GM12878 (cell line): ENCODE measurements at regions not wholly inside any gene's neighbourhood (a gene's known extent, or its start where the extent isn't known, plus 50 kb on each side); places are given as distances from the start of the nearest gene placed in this dataset.

Experiments
- ATAC-seq: fragments of 200-7000 bp; cut with Tn5 transposase; 3 replicates; pipeline ENCODE4 v1.9.1; 2020; ENCODE audit warnings: mild to moderate bottlenecking, moderate library complexity
- BruUV-seq: library from RNA; stranded (reverse); fragments of 400-500 nt; replicated peaks from 2 replicates; lab custom pipeline; 2021; lab: Mats Ljungman, UMichigan
- CTCF ChIA-PET: fragments of 300-600 bp; sonication (Branson Sonifier 250); formaldehyde crosslinking; extraction: SDS; loops from one replicate; lab custom pipeline; 2021; ENCODE audit warnings: inconsistent platforms; lab: Yijun Ruan, JAX
- POLR2A ChIA-PET: fragments of 350-600 bp; formaldehyde crosslinking; extraction: SDS; loops from one replicate; lab custom pipeline; 2021; ENCODE audit warnings: inconsistent platforms; lab: Charles Lee
- RAD21 ChIA-PET: fragments of 300-600 bp; sonication (Branson Sonifier 250); formaldehyde crosslinking; loops from one replicate; lab custom pipeline; 2023; ENCODE audit warnings: antibody characterized with exemption; ENCODE audit not compliant: unreplicated experiment; lab: Charles Lee
- SMC1A ChIA-PET: fragments of 300-600 bp; sonication (Branson Sonifier 250); formaldehyde crosslinking; loops from one replicate; lab custom pipeline; 2023; ENCODE audit not compliant: unreplicated experiment, uncharacterized antibody; lab: Charles Lee
- DNase-seq: peaks from one replicate; pipeline ENCODE4 v3.0.0-alpha.2; 2011; ENCODE audit warnings: low read depth, low spot score
- FAIRE-seq: peaks from 3 replicates; lab custom pipeline; 2011; peaks lifted over from hg19 to GRCh38; lab: Jason Lieb, UNC
- H2AFZ ChIP-seq: 2 replicates; pipeline ENCODE4 v1.6.0; 2011; ENCODE audit warnings: low read depth, low read length, control low read depth; ENCODE audit not compliant: control insufficient read depth
- H3K27ac ChIP-seq: 2 replicates; pipeline ENCODE4 v1.5.1; 2011; ENCODE audit warnings: control low read depth; ENCODE audit not compliant: control insufficient read depth, insufficient read depth
- H3K27me3 ChIP-seq, 2 experiments: replicated peaks in 1 of 2; 2 replicates each; pipeline versions ENCODE4 v1.6.0 to v1.6.1; 2011; ENCODE audit warnings: low read length in 1 of 2; ENCODE audit not compliant: control insufficient read depth in 2 of 2, insufficient read depth in 2 of 2
- H3K36me3 ChIP-seq, 2 experiments: 2 replicates each; pipeline ENCODE4 v1.5.1; 2011; ENCODE audit warnings: low read length in 1 of 2; ENCODE audit not compliant: control insufficient read depth in 2 of 2, insufficient read depth in 2 of 2
- H3K4me1 ChIP-seq: 2 replicates; pipeline ENCODE4 v1.6.1; 2011; ENCODE audit warnings: mild to moderate bottlenecking, low read length, moderate library complexity, mixed read lengths; ENCODE audit not compliant: control insufficient read depth, insufficient read depth
- H3K4me2 ChIP-seq: 2 replicates; pipeline ENCODE4 v1.6.0; 2011; ENCODE audit warnings: control low read depth; ENCODE audit not compliant: control insufficient read depth, insufficient read depth
- H3K4me3 ChIP-seq: fragments of 200-600 bp; sonication (generic); 2 replicates; pipeline ENCODE4 v1.5.1; 2016
- H3K79me2 ChIP-seq: 2 replicates; pipeline ENCODE4 v1.6.0; 2011; ENCODE audit warnings: low read length; ENCODE audit not compliant: control insufficient read depth, insufficient read depth
- H3K9ac ChIP-seq: 2 replicates; pipeline ENCODE4 v1.8.0; 2011; ENCODE audit warnings: low read length, control low read depth, mixed read lengths; ENCODE audit not compliant: control insufficient read depth, insufficient read depth
- H3K9me3 ChIP-seq: replicated peaks from 3 replicates; pipeline ENCODE4 v1.5.1; 2011; ENCODE audit warnings: mild to moderate bottlenecking, low read length; ENCODE audit not compliant: control insufficient read depth, insufficient read depth
- H4K20me1 ChIP-seq: 2 replicates; pipeline ENCODE4 v1.6.0; 2011; ENCODE audit not compliant: control insufficient read depth, insufficient read depth
- CBX3 ChIP-seq: fragments of 200-600 bp; sonication (generic); IDR thresholded peaks from 2 replicates; pipeline ENCODE4 v1.6.1; 2016; ENCODE audit warnings: low read depth, borderline replicate concordance
- IKZF2 ChIP-seq, 2 experiments: fragments of 450-650 bp; IDR thresholded peaks; 2 replicates each; pipeline ENCODE4 v1.6.1; 2017; ENCODE audit warnings: mild to moderate bottlenecking in 2 of 2, moderate library complexity in 2 of 2
- MTA3 ChIP-seq: IDR thresholded peaks from 2 replicates; pipeline ENCODE4 v1.6.1; 2012; ENCODE audit warnings: low read length, inconsistent platforms, borderline replicate concordance
- MYB ChIP-seq: fragments of 150-350 bp; IDR thresholded peaks from 2 replicates; pipeline ENCODE4 v1.6.1; 2014; ENCODE audit warnings: mild to moderate bottlenecking, low read depth, low read length, borderline replicate concordance
- NBN ChIP-seq: fragments of 450-650 bp; IDR thresholded peaks from 2 replicates; pipeline ENCODE4 v1.6.1; 2016
- NR2C1 ChIP-seq: fragments of 450-650 bp; IDR thresholded peaks from 2 replicates; pipeline ENCODE4 v1.6.1; 2017; ENCODE audit warnings: antibody characterized with exemption, mild to moderate bottlenecking, moderate library complexity
- RCOR1 ChIP-seq: conservative IDR thresholded peaks from 2 replicates; pipeline ENCODE4 v1.6.1; 2012; ENCODE audit warnings: low read depth, low read length, improper control_type of control experiment
- STAT3 ChIP-seq: IDR thresholded peaks from 2 replicates; pipeline ENCODE4 v1.6.1; 2011; ENCODE audit warnings: low read depth, low read length, improper control_type of control experiment
- ZNF24 ChIP-seq: fragments of 450-650 bp; IDR thresholded peaks from 2 replicates; pipeline ENCODE4 v1.6.1; 2017; ENCODE audit warnings: antibody characterized with exemption, mild to moderate bottlenecking
- WGBS: methylation state at CpG from one replicate; pipeline ENCODE4 v1.1.6; 2016; ENCODE audit warnings: low lambda C conversion rate; ENCODE audit not compliant: insufficient replicate concordance, insufficient coverage; ENCODE audit errors: missing lambda C conversion rate; 5-methylcytosine and 5-hydroxymethylcytosine counted together
- in situ Hi-C: fragments of 300-500 bp; cut with MboI; formaldehyde crosslinking; loops from 9 replicates; pipeline ENCODE4 v1.14.3; 2018; ENCODE audit warnings: mixed read lengths
- intact Hi-C: fragments of 100-400 bp; cut with micrococcal nuclease; formaldehyde crosslinking; loops from one replicate; pipeline ENCODE4 v1.14.2; 2022; ENCODE audit not compliant: unreplicated experiment
- TF ChIP-seq, protein P1 (sequence below): IDR thresholded peaks from 2 replicates; pipeline ENCODE4 v1.6.1; 2011; ENCODE audit warnings: borderline replicate concordance, low read depth, mild to moderate bottlenecking, moderate library complexity, mixed read lengths, low read length; ENCODE audit not compliant: insufficient read depth; ENCODE audit errors: extremely low read length
- TF ChIP-seq, protein P2 (sequence below): IDR thresholded peaks from 2 replicates; pipeline ENCODE4 v1.6.1; 2011; ENCODE audit warnings: low read depth, mild to moderate bottlenecking, low read length, moderate library complexity, borderline replicate concordance; ENCODE audit errors: extremely low read depth
- TF ChIP-seq, protein P3 (sequence below): fragments of 450-650 bp; IDR thresholded peaks from 2 replicates; pipeline ENCODE4 v1.6.1; 2017; ENCODE audit warnings: borderline replicate concordance

DNA sequence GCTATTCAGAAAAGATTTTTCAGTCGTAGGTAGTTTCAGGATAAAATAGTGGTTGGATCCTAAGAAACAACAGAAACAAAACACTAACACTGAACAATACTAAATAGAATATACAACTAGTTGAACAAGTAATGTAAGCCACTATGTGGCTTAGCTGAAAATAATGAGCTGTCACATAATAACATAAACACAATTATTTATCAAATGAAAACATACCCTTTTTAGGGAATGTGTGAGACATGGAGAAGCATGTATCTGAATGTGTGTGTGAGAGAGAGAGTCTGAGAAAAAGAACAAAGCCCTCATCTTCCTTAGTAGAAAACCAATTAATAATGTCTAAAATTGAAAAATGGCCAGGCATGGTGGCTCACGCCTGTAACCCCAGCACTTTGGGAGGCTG is 122.6 kb upstream of the LOC128125822 start:
- no peak for FAIRE-seq
- TF ChIP-seq ZNF24 (no peak), RCOR1 (no peak), CBX3 (no peak), MYB (no peak)
- no peak for DNase-seq
- no peak overlapping the region for H3K4me2 ChIP-seq
- ChIA-PET POLR2A (no interaction called here), RAD21 (no interaction called here), CTCF (no interaction called here), SMC1A (interaction anchor here (1.3 kb wide), 1 partner anchor 27 kb away, joined by 3 read pairs; no protein-coding TSS in a partner anchor)
- no peaks in the 10 kb centered on the region for H3K36me3 ChIP-seq
- in situ Hi-C loops = no loop called here
- no peak overlapping the region for H3K27ac ChIP-seq
- no TSS peak for BruUV-seq
- H3K4me3 ChIP-seq = no peak overlapping the region
- no peaks in the 10 kb centered on the region for H3K9me3 ChIP-seq
- H3K27me3 ChIP-seq = no peaks in the 10 kb centered on the region
- no peaks in the 10 kb centered on the region for H4K20me1 ChIP-seq
- H3K4me1 ChIP-seq = no peaks in the 10 kb centered on the region
- 74% methylated on average over 2 of the region's 2 CpGs for whole genome bisulfite sequencing
- no peaks in the 10 kb centered on the region for H3K79me2 ChIP-seq
- intact Hi-C loops = no loop called here
- H2AFZ ChIP-seq = no peak overlapping the region
- no peak for ATAC-seq
- H3K9ac ChIP-seq = no peak overlapping the region

DNA sequence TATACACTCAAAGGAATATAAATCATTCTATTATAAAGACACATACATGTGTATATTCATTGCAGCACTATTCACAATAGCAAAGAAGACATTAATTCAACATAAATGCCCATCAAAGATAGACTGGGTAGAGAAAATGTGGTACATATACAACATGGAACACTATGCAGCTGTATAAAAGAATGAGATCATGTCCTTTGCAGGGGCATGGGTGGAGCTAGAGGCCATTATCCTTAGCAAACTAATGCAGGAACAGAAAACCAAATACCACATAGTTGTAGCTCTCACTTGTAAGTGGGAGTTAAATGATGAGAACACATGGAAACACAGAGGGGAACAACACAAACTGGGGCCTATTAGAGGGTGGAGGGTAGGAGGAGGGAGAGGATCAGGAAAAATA is 121.0 kb upstream of the LOC128125822 start:
- no peak for DNase-seq
- Histone ChIP-seq H3K4me2 (no peak overlapping the region), H3K27ac (no peak overlapping the region), H2AFZ (no peak overlapping the region), H3K79me2 (no peaks in the 10 kb centered on the region), H3K9ac (no peak overlapping the region), H3K4me1 (no peaks in the 10 kb centered on the region), H3K27me3 (no peaks in the 10 kb centered on the region), H3K9me3 (no peaks in the 10 kb centered on the region), H3K4me3 (no peak overlapping the region), H4K20me1 (no peaks in the 10 kb centered on the region), H3K36me3 (no peaks in the 10 kb centered on the region)
- POLR2A ChIA-PET = no interaction called here
- TF ChIP-seq IKZF2 (IDR thresholded peaks at IDR 0.05) (no peak), STAT3 (no peak), MTA3 (no peak), NBN (no peak), NR2C1 (no peak)
- TF ChIP-seq, protein P1, sequence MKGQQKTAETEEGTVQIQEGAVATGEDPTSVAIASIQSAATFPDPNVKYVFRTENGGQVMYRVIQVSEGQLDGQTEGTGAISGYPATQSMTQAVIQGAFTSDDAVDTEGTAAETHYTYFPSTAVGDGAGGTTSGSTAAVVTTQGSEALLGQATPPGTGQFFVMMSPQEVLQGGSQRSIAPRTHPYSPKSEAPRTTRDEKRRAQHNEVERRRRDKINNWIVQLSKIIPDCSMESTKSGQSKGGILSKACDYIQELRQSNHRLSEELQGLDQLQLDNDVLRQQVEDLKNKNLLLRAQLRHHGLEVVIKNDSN = no peak
- TF ChIP-seq, protein P2, sequence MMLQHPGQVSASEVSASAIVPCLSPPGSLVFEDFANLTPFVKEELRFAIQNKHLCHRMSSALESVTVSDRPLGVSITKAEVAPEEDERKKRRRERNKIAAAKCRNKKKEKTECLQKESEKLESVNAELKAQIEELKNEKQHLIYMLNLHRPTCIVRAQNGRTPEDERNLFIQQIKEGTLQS = no peak
- TF ChIP-seq, protein P3, sequence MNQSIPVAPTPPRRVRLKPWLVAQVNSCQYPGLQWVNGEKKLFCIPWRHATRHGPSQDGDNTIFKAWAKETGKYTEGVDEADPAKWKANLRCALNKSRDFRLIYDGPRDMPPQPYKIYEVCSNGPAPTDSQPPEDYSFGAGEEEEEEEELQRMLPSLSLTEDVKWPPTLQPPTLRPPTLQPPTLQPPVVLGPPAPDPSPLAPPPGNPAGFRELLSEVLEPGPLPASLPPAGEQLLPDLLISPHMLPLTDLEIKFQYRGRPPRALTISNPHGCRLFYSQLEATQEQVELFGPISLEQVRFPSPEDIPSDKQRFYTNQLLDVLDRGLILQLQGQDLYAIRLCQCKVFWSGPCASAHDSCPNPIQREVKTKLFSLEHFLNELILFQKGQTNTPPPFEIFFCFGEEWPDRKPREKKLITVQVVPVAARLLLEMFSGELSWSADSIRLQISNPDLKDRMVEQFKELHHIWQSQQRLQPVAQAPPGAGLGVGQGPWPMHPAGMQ = no peak
- RAD21 ChIA-PET = interaction anchor here (1.3 kb wide), 1 partner anchor 99 kb away, joined by 5 read pairs; no protein-coding TSS in a partner anchor
- CTCF ChIA-PET = no interaction called here
- SMC1A ChIA-PET = interaction anchor here (1.1 kb wide), 1 partner anchor 146 kb away, joined by 3 read pairs; no protein-coding TSS in a partner anchor
- no peak for FAIRE-seq
- intact Hi-C loops = no loop called here
- in situ Hi-C loops = no loop called here
- no peak for ATAC-seq
- BruUV-seq = no TSS peak
